ENCODE measurements at regions not wholly inside any gene's neighbourhood (a gene's known extent, or its start where the extent isn't known, plus 50 kb on each side); places are given as distances from the start of the nearest gene placed in this dataset.
"Not testable (repeated sequence)": the region's sequence is repeated elsewhere in the genome, so short reads cannot be mapped to it uniquely, and the experiment has no call there.

GRCh38 chrX:124181515-124181914 lies 150.9 kb upstream of the TEX13D start:
- DNase-seq; H3K4me3 ChIP-seq; H3K36me3 ChIP-seq; H3K27ac ChIP-seq; H3K9me3 ChIP-seq (replicated peaks); H3K4me1 ChIP-seq; H3K27me3 ChIP-seq: not testable (repeated sequence)

- Histone ChIP-seq H3K27me3 (no peaks in the 10 kb centered on the region), H3K36me3 (no peaks in the 10 kb centered on the region), H3K9me3 (replicated peaks) (no peaks in the 10 kb centered on the region), H3K4me1 (peaks cover 17% of the 10 kb centered on the region), H3K27ac (no peak overlapping the region), H3K4me3 (no peak overlapping the region)
- no peak for DNase-seq
Observed at GRCh38 chrX:124190440-124190839, 142.0 kb upstream of the TEX13D start.

GRCh38 chrX:124194199-124194598 lies 138.3 kb upstream of the TEX13D start:
- DNase-seq: peak; percentile 45 to 62
- no peaks in the 10 kb centered on the region for H3K36me3 ChIP-seq
- no peaks in the 10 kb centered on the region for H3K27me3 ChIP-seq
- peaks cover 19% of the 10 kb centered on the region for H3K4me1 ChIP-seq
- H3K4me3 ChIP-seq: peak overlapping the region; percentile 38
- no peaks in the 10 kb centered on the region for H3K9me3 ChIP-seq (replicated peaks)
- H3K27ac ChIP-seq: peak overlapping the region; percentile 28; the same call in 1 of the 2 replicates

- Histone ChIP-seq H3K27me3 (no peaks in the 10 kb centered on the region), H3K4me3 (peak overlapping the region; percentile 38), H3K4me1 (peaks cover 19% of the 10 kb centered on the region), H3K9me3 (replicated peaks) (no peaks in the 10 kb centered on the region), H3K27ac (peak overlapping the region; percentile 28), H3K36me3 (no peaks in the 10 kb centered on the region)
- DNase-seq: peak; percentile 36 to 58
Observed at GRCh38 chrX:124194901-124195300, 137.6 kb upstream of the TEX13D start.

GRCh38 chrX:124203311-124203710 lies 129.1 kb upstream of the TEX13D start:
- no peaks in the 10 kb centered on the region; the same call in 1 of the 2 replicates for H3K4me1 ChIP-seq
- DNase-seq: no peak
- H3K27me3 ChIP-seq: no peaks in the 10 kb centered on the region
- H3K9me3 ChIP-seq (replicated peaks): no peaks in the 10 kb centered on the region
- H3K36me3 ChIP-seq: no peaks in the 10 kb centered on the region
- H3K4me3 ChIP-seq: no peak overlapping the region
- H3K27ac ChIP-seq: no peak overlapping the region

GRCh38 chrX:124208660-124209059 lies 123.8 kb upstream of the TEX13D start:
- Histone ChIP-seq H3K9me3 (replicated peaks) (no peaks in the 10 kb centered on the region), H3K27me3 (no peaks in the 10 kb centered on the region), H3K4me1 (no peaks in the 10 kb centered on the region; the same call in 1 of the 2 replicates), H3K4me3 (no peak overlapping the region), H3K36me3 (no peaks in the 10 kb centered on the region), H3K27ac (no peak overlapping the region)
- DNase-seq: peak; percentile 40 to 48

GRCh38 chrX:124209792-124210576 lies 122.5 kb upstream of the TEX13D start:
- Histone ChIP-seq H3K4me3 (no peak overlapping the region), H3K4me1 (no peaks in the 10 kb centered on the region; the same call in 1 of the 2 replicates), H3K27me3 (no peaks in the 10 kb centered on the region), H3K27ac (no peak overlapping the region), H3K36me3 (no peaks in the 10 kb centered on the region), H3K9me3 (replicated peaks) (no peaks in the 10 kb centered on the region)
- DNase-seq: no peak

- Histone ChIP-seq H3K4me1 (no peaks in the 10 kb centered on the region; the same call in 1 of the 2 replicates), H3K36me3 (no peaks in the 10 kb centered on the region), H3K27me3 (no peaks in the 10 kb centered on the region), H3K4me3 (no peak overlapping the region), H3K9me3 (replicated peaks) (no peaks in the 10 kb centered on the region), H3K27ac (no peak overlapping the region)
- DNase-seq: peak; percentile 12 to 63
Observed at GRCh38 chrX:124211312-124211942, 121.0 kb upstream of the TEX13D start.

GRCh38 chrX:124212622-124213021 lies 119.8 kb upstream of the TEX13D start:
- H3K9me3 ChIP-seq (replicated peaks): no peaks in the 10 kb centered on the region
- peaks cover 6% of the 10 kb centered on the region for H3K4me1 ChIP-seq
- no peak for DNase-seq
- H3K27me3 ChIP-seq: no peaks in the 10 kb centered on the region
- no peak overlapping the region for H3K27ac ChIP-seq
- no peak overlapping the region for H3K4me3 ChIP-seq
- no peaks in the 10 kb centered on the region for H3K36me3 ChIP-seq

GRCh38 chrX:124215786-124216185 lies 116.7 kb upstream of the TEX13D start:
- DNase-seq: no peak
- Histone ChIP-seq H3K27ac (no peak overlapping the region), H3K36me3 (no peaks in the 10 kb centered on the region), H3K4me3 (no peak overlapping the region), H3K4me1 (peaks cover 11% of the 10 kb centered on the region), H3K27me3 (no peaks in the 10 kb centered on the region), H3K9me3 (replicated peaks) (no peaks in the 10 kb centered on the region)

- Histone ChIP-seq H3K27me3 (no peaks in the 10 kb centered on the region), H3K4me1 (peaks cover 11% of the 10 kb centered on the region), H3K27ac (no peak overlapping the region), H3K9me3 (replicated peaks) (no peaks in the 10 kb centered on the region), H3K4me3 (no peak overlapping the region), H3K36me3 (no peaks in the 10 kb centered on the region)
- peak in 1 of 2 experiments; percentile 26 for DNase-seq
Observed at GRCh38 chrX:124216396-124217115, 115.9 kb upstream of the TEX13D start.

- DNase-seq: peak; percentile 70 to 75
- Histone ChIP-seq H3K36me3 (no peaks in the 10 kb centered on the region), H3K4me3 (no peak overlapping the region), H3K27me3 (no peaks in the 10 kb centered on the region), H3K27ac (peak overlapping the region; percentile 38), H3K9me3 (replicated peaks) (no peaks in the 10 kb centered on the region), H3K4me1 (peaks cover 11% of the 10 kb centered on the region)
Observed at GRCh38 chrX:124217304-124218251, 114.9 kb upstream of the TEX13D start.

GRCh38 chrX:124223524-124223923 lies 108.9 kb upstream of the TEX13D start:
- Histone ChIP-seq H3K36me3 (no peaks in the 10 kb centered on the region), H3K27ac (no peak overlapping the region), H3K4me1 (peaks cover 4% of the 10 kb centered on the region; the same call in 1 of the 2 replicates), H3K4me3 (no peak overlapping the region), H3K27me3 (no peaks in the 10 kb centered on the region), H3K9me3 (replicated peaks) (no peaks in the 10 kb centered on the region)
- no peak for DNase-seq

- H3K27ac ChIP-seq: no peak overlapping the region
- no peak overlapping the region for H3K4me3 ChIP-seq
- no peak for DNase-seq
- H3K4me1 ChIP-seq: no peaks in the 10 kb centered on the region
- no peaks in the 10 kb centered on the region for H3K9me3 ChIP-seq (replicated peaks)
- no peaks in the 10 kb centered on the region for H3K27me3 ChIP-seq
- no peaks in the 10 kb centered on the region for H3K36me3 ChIP-seq
Observed at GRCh38 chrX:124224528-124224927, 107.9 kb upstream of the TEX13D start.

Data from SJCRH30 (cell line).